ENCODE measurements at regions not wholly inside any gene's neighbourhood (a gene's known extent, or its start where the extent isn't known, plus 50 kb on each side); places are given as distances from the start of the nearest gene placed in this dataset.

GRCh38 chr12:47360771-47361388 lies 281.1 kb upstream of the AMIGO2 start (continued):
- TF ChIP-seq HDGF (IDR thresholded peaks at IDR 0.05) (no peak), CREM (IDR thresholded peaks at IDR 0.05; ENCODE audit: low read depth) (no peak), RCOR1 (conservative IDR thresholded peaks at IDR 0.05; ENCODE audit: low read depth, low read length) (no peak), RAD21 (IDR thresholded peaks at IDR 0.05; ENCODE audit: insufficient read depth, low read depth, low read length) (no peak), MAX (IDR thresholded peaks at IDR 0.05; ENCODE audit: low read depth, low read length) (no peak), SMARCA5 (IDR thresholded peaks at IDR 0.05) (no peak), POLR2AphosphoS2 (IDR thresholded peaks at IDR 0.05; ENCODE audit: low read depth, low read length) (no peak), ZNF274 (IDR thresholded peaks at IDR 0.05; ENCODE audit: insufficient read depth, insufficient read length) (no peak), ZNF24 (IDR thresholded peaks at IDR 0.05) (no peak)

- H4K20me1 ChIP-seq (ENCODE audit: control insufficient read depth, insufficient read depth) = no peaks in the 10 kb centered on the region
- POLR2A ChIA-PET = no interaction called here
- RAD21 ChIA-PET (ENCODE audit: unreplicated experiment) = no interaction called here
- TF ChIP-seq BCL3 (IDR thresholded peaks at IDR 0.05; ENCODE audit: borderline replicate concordance, insufficient read depth, low read depth, low read length, poor library complexity, severe bottlenecking) (no peak), IRF3 (IDR thresholded peaks at IDR 0.05) (no peak), FOXM1 (IDR thresholded peaks at IDR 0.05; ENCODE audit: low read depth, low read length) (no peak), RBBP5 (conservative IDR thresholded peaks at IDR 0.05) (no peak), ZSCAN29 (IDR thresholded peaks at IDR 0.05) (no peak), SIX5 (IDR thresholded peaks at IDR 0.05; ENCODE audit: low read depth, low read length, severe bottlenecking) (no peak)
- no peak for FAIRE-seq
- 59% methylated on average over 1 of the region's 1 CpG for WGBS (ENCODE audit: insufficient coverage, insufficient replicate concordance, low lambda C conversion rate, missing lambda C conversion rate)
- CTCF ChIA-PET = interaction anchor here (1.6 kb wide), 1 partner anchor 290 kb away, joined by 5 read pairs; no protein-coding TSS in a partner anchor
- no peak for DNase-seq (ENCODE audit: low read depth, low spot score)
- H3K27me3 ChIP-seq (replicated peaks in 1 of 2; ENCODE audit: control insufficient read depth in 2 of 2, insufficient read depth in 2 of 2, low read length in 1 of 2) = no peaks in the 10 kb centered on the region
- no peak overlapping the region for H2AFZ ChIP-seq (ENCODE audit: control insufficient read depth, low read depth, low read length)
- H3K4me3 ChIP-seq = no peak overlapping the region
- H3K4me1 ChIP-seq (ENCODE audit: control insufficient read depth, insufficient read depth, low read length) = peaks cover 5% of the 10 kb centered on the region
- H3K79me2 ChIP-seq (ENCODE audit: control insufficient read depth, insufficient read depth, low read length) = no peaks in the 10 kb centered on the region
- no peaks in the 10 kb centered on the region for H3K9me3 ChIP-seq (replicated peaks; ENCODE audit: control insufficient read depth, insufficient read depth, low read length)
- no TSS peak for BruUV-seq (replicated peaks)
- H3K36me3 ChIP-seq (ENCODE audit: control insufficient read depth in 2 of 2, insufficient read depth in 2 of 2, low read length in 1 of 2) = no peaks in the 10 kb centered on the region
- no peak overlapping the region for H3K4me2 ChIP-seq (ENCODE audit: control insufficient read depth, insufficient read depth)
- in situ Hi-C loops (cut with MboI) = no loop called here
- intact Hi-C loops (cut with micrococcal nuclease; ENCODE audit: unreplicated experiment) = no loop called here
- no peak for ATAC-seq
- no peak overlapping the region for H3K27ac ChIP-seq (ENCODE audit: control insufficient read depth, insufficient read depth)
- no peak overlapping the region for H3K9ac ChIP-seq (ENCODE audit: control insufficient read depth, insufficient read depth, low read length)
- SMC1A ChIA-PET (ENCODE audit: uncharacterized antibody, unreplicated experiment) = no interaction called here
Measured at GRCh38 chr12:47360093-47360480, 280.3 kb upstream of the AMIGO2 start.

All from GM12878 (cell line).